K562 (cell line): ENCODE measurements at regions not wholly inside any gene's neighbourhood (a gene's known extent, or its start where the extent isn't known, plus 50 kb on each side); places are given as distances from the start of the nearest gene placed in this dataset.

Experiments
- BRD9 ChIP-seq: fragments of 450-650 bp; IDR thresholded peaks from 2 replicates; pipeline ENCODE4 v1.6.1; 2018; ENCODE audit warnings: low read depth; ENCODE audit not compliant: partially characterized antibody
- DEAF1 ChIP-seq: fragments of 450-650 bp; formaldehyde crosslinking; IDR thresholded peaks from 2 replicates; pipeline ENCODE4 v1.4.0; 2020; ENCODE audit warnings: mild to moderate bottlenecking, moderate library complexity
- FOXK1 ChIP-seq: sonication (generic); formaldehyde crosslinking; IDR thresholded peaks from 2 replicates; pipeline ENCODE4 v1.8.0; 2022; ENCODE audit warnings: missing genetic modification reagents, mild to moderate bottlenecking, borderline replicate concordance
- GMEB1 ChIP-seq: fragments of 250-450 bp; sonication (Bioruptor Pico); IDR thresholded peaks from 2 replicates; pipeline ENCODE4 v1.4.0; 2020; ENCODE audit warnings: mild to moderate bottlenecking
- JUN ChIP-seq, 2 experiments: sonication (generic) in 1 of 2; formaldehyde crosslinking in 1 of 2; IDR thresholded peaks; 2 replicates each; pipeline versions ENCODE4 v1.6.1 to v1.8.0; 2012 to 2022; ENCODE audit warnings: borderline replicate concordance in 2 of 2, mild to moderate bottlenecking in 2 of 2, improper control_type of control experiment in 1 of 2, low read depth in 1 of 2, low read length in 1 of 2, missing genetic modification reagents in 1 of 2
- JUND ChIP-seq, 2 experiments: IDR thresholded peaks; 2 replicates in 1 of 2; 3 replicates in 1 of 2; pipeline ENCODE4 v1.6.1; 2011; ENCODE audit warnings: borderline replicate concordance in 2 of 2, low read depth in 2 of 2, low read length in 2 of 2, improper control_type of control experiment in 1 of 2, missing biosample characterization in 1 of 2, missing genetic modification characterization in 1 of 2, missing genetic modification reagents in 1 of 2
- KLF10 ChIP-seq: fragments of 250-450 bp; sonication (Bioruptor Pico); IDR thresholded peaks from 2 replicates; pipeline ENCODE4 v1.6.1; 2021; ENCODE audit warnings: matching md5 sums
- L3MBTL2 ChIP-seq: fragments of 450-650 bp; IDR thresholded peaks from 2 replicates; pipeline ENCODE4 v1.6.1; 2016; ENCODE audit warnings: mild to moderate bottlenecking, moderate library complexity
- MCM7 ChIP-seq, 2 experiments: fragments of 450-650 bp; IDR thresholded peaks; 2 replicates each; pipeline ENCODE4 v1.6.1; 2016 to 2018
- PCBP2 ChIP-seq: fragments of 200-400 bp; formaldehyde crosslinking; IDR thresholded peaks from 2 replicates; pipeline ENCODE4 v1.6.1; 2018; ENCODE audit warnings: low read length, low read depth, mild to moderate bottlenecking, moderate library complexity; ENCODE audit not compliant: poor library complexity, severe bottlenecking
- PTRF ChIP-seq: fragments of 450-650 bp; IDR thresholded peaks from 2 replicates; pipeline ENCODE4 v1.6.1; 2016; ENCODE audit warnings: mild to moderate bottlenecking, missing genetic modification characterization, missing compliant biosample characterization
- RAD51 ChIP-seq: fragments of 450-650 bp; IDR thresholded peaks from 2 replicates; pipeline ENCODE4 v1.7.1; 2016; ENCODE audit warnings: low read depth, mild to moderate bottlenecking, borderline replicate concordance
- SFPQ ChIP-seq: fragments of 200-400 bp; formaldehyde crosslinking; IDR thresholded peaks from 2 replicates; pipeline ENCODE4 v1.6.1; 2017; ENCODE audit warnings: mild to moderate bottlenecking, low read depth, low read length, moderate library complexity
- SIRT6 ChIP-seq: IDR thresholded peaks from one replicate; pipeline ENCODE4 v1.6.1; 2012; ENCODE audit warnings: low read depth, mild to moderate bottlenecking, control low read depth, inconsistent platforms, low read length, moderate library complexity
- SMAD4 ChIP-seq: fragments of 250-450 bp; sonication (Bioruptor Pico); conservative IDR thresholded peaks from 2 replicates; pipeline ENCODE4 v1.8.0; 2021; ENCODE audit warnings: inconsistent platforms, mild to moderate bottlenecking, moderate library complexity
- SOX6 ChIP-seq: fragments of 450-650 bp; IDR thresholded peaks from 2 replicates; pipeline ENCODE4 v1.6.1; 2014; ENCODE audit warnings: mild to moderate bottlenecking
- SRSF7 ChIP-seq: fragments of 200-400 bp; formaldehyde crosslinking; optimal IDR thresholded peaks from 2 replicates; pipeline ENCODE3; 2017; ENCODE audit warnings: mild to moderate bottlenecking, low read depth, low read length
- TSHZ1 ChIP-seq: fragments of 250-450 bp; sonication (Bioruptor Pico); IDR thresholded peaks from 2 replicates; pipeline ENCODE4 v1.4.0; 2020; ENCODE audit warnings: mild to moderate bottlenecking, moderate library complexity
- ZFX ChIP-seq: sonication (generic); formaldehyde crosslinking; IDR thresholded peaks from 2 replicates; pipeline ENCODE4 v1.8.0; 2022; ENCODE audit warnings: mild to moderate bottlenecking, missing genetic modification reagents, moderate library complexity

- TF ChIP-seq DEAF1 (CRISPR knock-in tag) = no peak
- no peak for TF ChIP-seq SFPQ
- TF ChIP-seq ZFX (CRISPR knock-in tag) = no peak
- no peak for TF ChIP-seq SMAD4 (CRISPR knock-in tag)
- TF ChIP-seq RAD51 = no peak
- TF ChIP-seq BRD9 = no peak
- TF ChIP-seq PCBP2 = no peak
- no peak for TF ChIP-seq GMEB1 (CRISPR knock-in tag)
- peak; percentile 44; the same call in 1 of the 2 replicates for TF ChIP-seq L3MBTL2
- no peak for TF ChIP-seq PTRF (tag)
- no peak for TF ChIP-seq SRSF7
- TF ChIP-seq JUND (IDR thresholded peaks at IDR 0.05; ENCODE audit: borderline replicate concordance, low read depth, low read length) = 0 out of 2 replicates have a peak, but pooled peaks have one; percentile 50
- TF ChIP-seq JUND (tag; IDR thresholded peaks at IDR 0.05; ENCODE audit: borderline replicate concordance, low read depth, low read length) = peak; percentile 62; the same call in 1 of the 3 replicates
- TF ChIP-seq SIRT6 = no peak
- TF ChIP-seq JUN (IDR thresholded peaks at IDR 0.05; ENCODE audit: borderline replicate concordance, low read depth, low read length) = 0 out of 2 replicates have a peak, but pooled peaks have one; percentile 6
- no peak for TF ChIP-seq JUN (CRISPR knock-in tag; IDR thresholded peaks at IDR 0.05; ENCODE audit: borderline replicate concordance)
- no peak for TF ChIP-seq MCM7 (IDR thresholded peaks at IDR 0.05)
- TF ChIP-seq TSHZ1 = no peak
- no peak for TF ChIP-seq FOXK1 (CRISPR knock-in tag)
- no peak for TF ChIP-seq KLF10 (CRISPR knock-in tag)
- no peak for TF ChIP-seq SOX6
Measured at GRCh38 chr7:12805957-12806356, 118.5 kb downstream of the ARL4A start (continued).
